Calu3 (cell line): ENCODE measurements at regions not wholly inside any gene's neighbourhood (a gene's known extent, or its start where the extent isn't known, plus 50 kb on each side); places are given as distances from the start of the nearest gene placed in this dataset.

Experiments used
- BruUV-seq: library from RNA; stranded (reverse); fragments of 400-500 nt; replicated peaks from 2 replicates; lab custom pipeline; 2021; lab: Mats Ljungman, UMichigan
- CTCF ChIA-PET: fragments of 300-600 bp; sonication (Branson Sonifier 250); formaldehyde crosslinking; loops from one replicate; lab custom pipeline; 2022; ENCODE audit warnings: antibody characterized with exemption; lab: Charles Lee
- DNase-seq: peaks from one replicate; pipeline ENCODE4 v3.0.0; 2022
- H3K27ac Mint-ChIP-seq: one replicate; pipeline ENCODE4 v1.8.0; 2022; ENCODE audit warnings: mixed read lengths; ENCODE audit not compliant: unreplicated experiment
- H3K27me3 Mint-ChIP-seq: one replicate; pipeline ENCODE4 v1.8.0; 2022; ENCODE audit warnings: mixed read lengths; ENCODE audit not compliant: unreplicated experiment
- H3K36me3 Mint-ChIP-seq: one replicate; pipeline ENCODE4 v1.8.0; 2022; ENCODE audit warnings: mild to moderate bottlenecking, moderate library complexity, mixed read lengths; ENCODE audit not compliant: insufficient read depth, unreplicated experiment
- H3K4me1 Mint-ChIP-seq: one replicate; pipeline ENCODE4 v1.8.0; 2022; ENCODE audit warnings: mild to moderate bottlenecking, low read depth, mixed read lengths; ENCODE audit not compliant: unreplicated experiment
- H3K4me3 Mint-ChIP-seq: one replicate; pipeline ENCODE4 v1.8.0; 2022; ENCODE audit warnings: mild to moderate bottlenecking, low read depth, moderate library complexity, mixed read lengths; ENCODE audit not compliant: unreplicated experiment
- H3K9me3 Mint-ChIP-seq: one replicate; pipeline ENCODE4 v1.8.0; 2022; ENCODE audit warnings: low read depth, mixed read lengths; ENCODE audit not compliant: unreplicated experiment
- intact Hi-C: fragments of 100-400 bp; cut with micrococcal nuclease; formaldehyde crosslinking; loops from one replicate; pipeline ENCODE4 v1.10.0; 2022; ENCODE audit not compliant: unreplicated experiment
- TF ChIP-seq, protein P1 (sequence below): fragments of 200-600 bp; IDR thresholded peaks from one replicate; pipeline ENCODE4 v1.8.0; 2022; ENCODE audit warnings: antibody characterized with exemption; ENCODE audit not compliant: unreplicated experiment

DNA sequence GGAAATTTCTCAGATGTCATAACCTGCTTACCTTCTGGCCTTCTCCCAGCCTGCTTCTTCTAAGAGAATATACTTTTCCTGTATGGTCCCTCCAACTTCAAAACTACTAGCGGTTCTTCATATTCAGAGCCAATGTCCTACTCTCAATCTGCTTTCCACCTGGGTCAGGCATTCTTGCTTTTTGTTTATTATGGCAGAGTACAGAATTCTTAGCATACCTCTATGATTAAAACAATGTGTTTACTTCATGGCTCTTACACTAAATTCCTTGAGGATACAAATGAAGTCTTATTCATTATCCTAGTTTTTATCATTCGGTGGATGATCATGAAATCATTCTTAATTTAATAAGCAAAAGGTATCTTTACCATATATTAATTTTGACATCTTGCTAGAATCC, 484.2 kb upstream of the SLITRK1 start:
- Mint-ChIP-seq H3K4me3 (no peak overlapping the region), H3K27ac (no peak overlapping the region), H3K27me3 (no peaks in the 10 kb centered on the region), H3K36me3 (no peaks in the 10 kb centered on the region), H3K4me1 (no peaks in the 10 kb centered on the region), H3K9me3 (no peaks in the 10 kb centered on the region)
- no TSS peak for BruUV-seq
- TF ChIP-seq, protein P1, sequence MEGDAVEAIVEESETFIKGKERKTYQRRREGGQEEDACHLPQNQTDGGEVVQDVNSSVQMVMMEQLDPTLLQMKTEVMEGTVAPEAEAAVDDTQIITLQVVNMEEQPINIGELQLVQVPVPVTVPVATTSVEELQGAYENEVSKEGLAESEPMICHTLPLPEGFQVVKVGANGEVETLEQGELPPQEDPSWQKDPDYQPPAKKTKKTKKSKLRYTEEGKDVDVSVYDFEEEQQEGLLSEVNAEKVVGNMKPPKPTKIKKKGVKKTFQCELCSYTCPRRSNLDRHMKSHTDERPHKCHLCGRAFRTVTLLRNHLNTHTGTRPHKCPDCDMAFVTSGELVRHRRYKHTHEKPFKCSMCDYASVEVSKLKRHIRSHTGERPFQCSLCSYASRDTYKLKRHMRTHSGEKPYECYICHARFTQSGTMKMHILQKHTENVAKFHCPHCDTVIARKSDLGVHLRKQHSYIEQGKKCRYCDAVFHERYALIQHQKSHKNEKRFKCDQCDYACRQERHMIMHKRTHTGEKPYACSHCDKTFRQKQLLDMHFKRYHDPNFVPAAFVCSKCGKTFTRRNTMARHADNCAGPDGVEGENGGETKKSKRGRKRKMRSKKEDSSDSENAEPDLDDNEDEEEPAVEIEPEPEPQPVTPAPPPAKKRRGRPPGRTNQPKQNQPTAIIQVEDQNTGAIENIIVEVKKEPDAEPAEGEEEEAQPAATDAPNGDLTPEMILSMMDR: no peak
- CTCF ChIA-PET: no interaction called here
- DNase-seq: no peak
- intact Hi-C loops: no loop called here

DNA sequence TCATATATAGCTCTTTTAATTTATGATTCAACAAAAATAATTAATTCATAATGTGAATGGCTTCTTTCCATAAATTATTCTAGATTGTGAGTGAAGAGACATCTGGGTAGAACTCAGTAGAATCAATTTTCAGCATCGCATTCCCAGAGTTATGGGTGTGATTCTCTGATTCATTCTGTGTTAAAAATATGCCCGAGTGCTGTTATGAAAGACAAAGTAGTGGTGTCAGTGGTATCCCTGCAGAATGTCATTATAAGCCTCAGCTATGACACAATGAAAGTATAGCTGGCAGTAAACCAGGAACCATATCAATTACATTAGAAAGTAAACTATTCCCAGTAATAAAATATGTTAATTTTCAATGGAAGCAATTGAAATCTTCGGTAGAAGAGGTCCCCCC, 480.5 kb upstream of the SLITRK1 start:
- Mint-ChIP-seq H3K4me3 (no peak overlapping the region), H3K4me1 (no peaks in the 10 kb centered on the region), H3K27ac (no peak overlapping the region), H3K36me3 (no peaks in the 10 kb centered on the region), H3K27me3 (no peaks in the 10 kb centered on the region), H3K9me3 (no peaks in the 10 kb centered on the region)
- TF ChIP-seq, protein P1: no peak
- BruUV-seq: no TSS peak
- CTCF ChIA-PET: no interaction called here
- no peak for DNase-seq
- intact Hi-C loops: no loop called here

DNA sequence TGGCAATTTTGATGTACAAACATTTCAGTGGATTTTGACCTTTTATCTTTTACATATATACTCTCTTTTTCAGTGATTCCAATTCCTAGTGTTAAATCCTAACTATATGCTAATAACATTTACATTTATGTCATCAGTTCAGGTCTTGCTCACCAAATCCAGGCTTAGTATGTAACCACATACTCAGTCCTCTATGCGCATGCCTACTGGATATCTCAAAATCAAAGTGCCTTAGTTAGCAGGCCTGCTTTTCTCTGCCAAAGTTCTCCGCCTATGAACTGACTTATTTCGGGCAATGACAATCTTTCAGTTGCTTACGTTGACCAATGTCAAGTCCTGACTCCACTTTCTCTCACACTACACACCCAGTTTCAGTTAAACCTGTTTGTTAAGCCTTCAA, 478.5 kb upstream of the SLITRK1 start:
- BruUV-seq: no TSS peak
- H3K4me3 Mint-ChIP-seq: no peak overlapping the region
- H3K27ac Mint-ChIP-seq: no peak overlapping the region
- H3K27me3 Mint-ChIP-seq: no peaks in the 10 kb centered on the region
- H3K4me1 Mint-ChIP-seq: no peaks in the 10 kb centered on the region
- DNase-seq: no peak
- no peaks in the 10 kb centered on the region for H3K9me3 Mint-ChIP-seq
- H3K36me3 Mint-ChIP-seq: no peaks in the 10 kb centered on the region
- CTCF ChIA-PET: no interaction called here
- TF ChIP-seq, protein P1: no peak
- intact Hi-C loops: no loop called here

DNA sequence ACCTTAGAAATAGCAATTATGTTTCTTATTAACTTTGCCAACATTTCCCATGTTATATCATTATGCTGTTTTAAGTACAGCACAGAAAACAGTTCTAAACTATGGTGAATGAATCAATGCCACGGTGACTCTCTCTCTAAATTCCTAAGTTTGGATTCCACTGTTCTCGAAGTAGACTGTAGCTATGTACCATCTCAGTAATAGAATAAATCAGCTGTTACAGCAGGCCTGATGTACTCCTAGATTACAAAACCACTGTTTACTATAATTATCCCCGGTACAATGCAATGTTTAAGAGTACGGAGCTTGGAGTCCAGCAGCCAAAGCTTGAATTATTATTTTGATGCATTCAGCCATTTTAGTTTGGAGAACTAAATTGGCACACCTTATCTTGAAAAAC, 476.3 kb upstream of the SLITRK1 start:
- Mint-ChIP-seq H3K4me1 (no peaks in the 10 kb centered on the region), H3K36me3 (no peaks in the 10 kb centered on the region), H3K27me3 (no peaks in the 10 kb centered on the region), H3K9me3 (no peaks in the 10 kb centered on the region), H3K27ac (no peak overlapping the region), H3K4me3 (no peak overlapping the region)
- CTCF ChIA-PET: no interaction called here
- TF ChIP-seq, protein P1: no peak
- intact Hi-C loops: no loop called here
- no peak for DNase-seq
- no TSS peak for BruUV-seq

DNA sequence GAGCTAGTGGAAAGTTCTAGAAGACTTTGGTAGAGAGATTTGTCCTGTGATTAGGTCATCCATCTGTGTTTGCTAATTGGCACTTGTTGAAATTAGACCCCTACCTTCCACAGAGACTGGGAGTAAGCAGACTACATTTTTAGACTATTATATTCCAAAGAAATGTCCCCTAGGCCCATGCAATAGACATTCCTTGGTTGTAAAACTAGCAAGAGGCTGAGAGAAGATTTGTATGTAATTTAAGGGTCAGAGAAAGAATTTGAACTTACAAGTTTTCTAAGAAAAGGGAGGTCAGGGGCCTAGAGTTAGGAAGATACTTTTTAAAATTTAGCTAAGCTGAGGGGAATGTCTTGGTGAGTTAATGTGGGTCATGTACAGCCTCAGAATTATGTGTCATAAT, 470.7 kb upstream of the SLITRK1 start:
- no peak overlapping the region for H3K27ac Mint-ChIP-seq
- intact Hi-C loops: no loop called here
- BruUV-seq: no TSS peak

More for the DNA sequence above, 470.7 kb upstream of the SLITRK1 start:
- TF ChIP-seq, protein P1: no peak
- DNase-seq: no peak
- Mint-ChIP-seq H3K4me3 (no peak overlapping the region), H3K27me3 (no peaks in the 10 kb centered on the region), H3K36me3 (no peaks in the 10 kb centered on the region), H3K9me3 (no peaks in the 10 kb centered on the region), H3K4me1 (no peaks in the 10 kb centered on the region)
- CTCF ChIA-PET: no interaction called here
